ENCODE measurements at regions not wholly inside any gene's neighbourhood (a gene's known extent, or its start where the extent isn't known, plus 50 kb on each side); places are given as distances from the start of the nearest gene placed in this dataset.

DNA sequence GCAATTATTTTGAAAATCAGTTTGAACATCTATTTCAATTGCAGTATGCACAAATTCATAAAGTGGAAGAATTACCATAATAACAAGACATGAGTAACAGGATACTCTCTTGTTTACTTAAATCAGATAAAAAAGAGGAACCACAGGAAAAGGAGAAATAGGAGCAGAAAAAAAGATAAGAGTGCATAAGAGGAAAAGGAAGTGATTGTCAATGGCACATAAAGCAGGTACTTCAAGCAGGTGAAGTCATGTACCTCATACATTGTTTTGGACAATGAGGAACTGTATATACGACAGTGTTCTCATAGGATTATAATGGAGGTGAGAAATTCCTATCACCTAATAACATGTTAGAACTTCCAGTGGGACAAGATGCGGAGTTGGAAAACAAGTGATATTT lies 334.5 kb upstream of the PCDH7 start:
- Mint-ChIP-seq H3K9me3 (peaks cover 15% of the 10 kb centered on the region), H3K27me3 (ENCODE audit: low read depth) (no peaks in the 10 kb centered on the region), H3K4me1 (no peaks in the 10 kb centered on the region), H3K4me3 (no peak overlapping the region), H3K36me3 (no peaks in the 10 kb centered on the region), H3K27ac (no peak overlapping the region)
- DNase-seq (ENCODE audit: low spot score in 2 of 2, unreplicated experiment in 2 of 2) = no peak
- TF ChIP-seq, protein P1, sequence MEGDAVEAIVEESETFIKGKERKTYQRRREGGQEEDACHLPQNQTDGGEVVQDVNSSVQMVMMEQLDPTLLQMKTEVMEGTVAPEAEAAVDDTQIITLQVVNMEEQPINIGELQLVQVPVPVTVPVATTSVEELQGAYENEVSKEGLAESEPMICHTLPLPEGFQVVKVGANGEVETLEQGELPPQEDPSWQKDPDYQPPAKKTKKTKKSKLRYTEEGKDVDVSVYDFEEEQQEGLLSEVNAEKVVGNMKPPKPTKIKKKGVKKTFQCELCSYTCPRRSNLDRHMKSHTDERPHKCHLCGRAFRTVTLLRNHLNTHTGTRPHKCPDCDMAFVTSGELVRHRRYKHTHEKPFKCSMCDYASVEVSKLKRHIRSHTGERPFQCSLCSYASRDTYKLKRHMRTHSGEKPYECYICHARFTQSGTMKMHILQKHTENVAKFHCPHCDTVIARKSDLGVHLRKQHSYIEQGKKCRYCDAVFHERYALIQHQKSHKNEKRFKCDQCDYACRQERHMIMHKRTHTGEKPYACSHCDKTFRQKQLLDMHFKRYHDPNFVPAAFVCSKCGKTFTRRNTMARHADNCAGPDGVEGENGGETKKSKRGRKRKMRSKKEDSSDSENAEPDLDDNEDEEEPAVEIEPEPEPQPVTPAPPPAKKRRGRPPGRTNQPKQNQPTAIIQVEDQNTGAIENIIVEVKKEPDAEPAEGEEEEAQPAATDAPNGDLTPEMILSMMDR (IDR thresholded peaks at IDR 0.05; ENCODE audit: unreplicated experiment) = no peak

DNA sequence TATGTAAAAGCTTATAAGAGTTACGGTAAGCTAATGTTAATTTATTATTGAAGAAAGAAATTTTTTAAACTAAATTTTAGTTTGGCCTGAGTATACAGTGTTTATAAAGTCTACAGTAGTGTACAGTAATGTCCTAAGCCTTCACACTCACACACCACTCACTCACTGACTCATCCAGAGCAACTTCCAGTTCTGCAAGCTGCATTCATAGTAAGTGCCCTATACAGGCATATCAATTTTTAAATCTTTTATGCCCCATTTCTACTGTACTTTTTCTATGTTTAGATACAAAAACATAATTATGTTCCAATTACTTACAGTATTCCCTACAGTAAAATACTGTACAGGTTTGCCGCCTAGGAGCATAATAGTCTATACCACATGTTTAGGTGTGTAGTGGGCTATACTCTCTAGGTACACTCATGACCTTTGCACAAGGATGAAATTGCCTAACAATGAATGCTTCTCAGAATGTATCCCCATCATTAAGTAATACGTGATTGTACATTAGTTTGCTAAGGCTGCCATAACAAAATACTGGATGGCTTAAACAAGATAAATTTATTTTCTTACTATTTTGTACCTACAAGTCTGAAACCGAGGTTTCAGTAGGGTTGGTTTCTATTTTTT lies 333.8 kb upstream of the PCDH7 start:
- no peak overlapping the region for H3K27ac Mint-ChIP-seq
- no peak overlapping the region for H3K4me3 Mint-ChIP-seq
- peaks cover 15% of the 10 kb centered on the region for H3K9me3 Mint-ChIP-seq
- no peaks in the 10 kb centered on the region for H3K27me3 Mint-ChIP-seq (ENCODE audit: low read depth)
- DNase-seq (ENCODE audit: low spot score in 2 of 2, unreplicated experiment in 2 of 2) = no peak
- no peaks in the 10 kb centered on the region for H3K36me3 Mint-ChIP-seq
- no peaks in the 10 kb centered on the region for H3K4me1 Mint-ChIP-seq
- TF ChIP-seq, protein P1 (IDR thresholded peaks at IDR 0.05; ENCODE audit: unreplicated experiment) = no peak

DNA sequence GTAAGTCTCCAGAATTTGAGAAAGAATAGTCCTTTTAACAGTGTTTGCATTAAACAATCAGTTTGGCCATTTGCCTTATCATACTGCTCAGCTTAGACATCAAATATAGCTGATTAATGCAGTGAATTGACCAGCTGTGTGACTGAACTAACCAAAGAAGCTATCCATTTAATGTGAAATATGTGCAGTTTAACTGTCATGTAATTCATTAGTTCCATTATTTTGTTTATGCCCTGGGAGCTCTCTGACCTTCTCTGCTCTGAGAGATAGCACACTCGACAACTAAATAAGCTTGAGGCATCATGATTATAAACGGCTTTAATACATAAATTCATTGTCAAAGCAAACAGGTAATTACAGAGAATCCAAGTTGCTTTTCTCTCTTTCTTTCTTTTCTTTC lies 324.3 kb upstream of the PCDH7 start:
- Mint-ChIP-seq H3K27me3 (ENCODE audit: low read depth) (no peaks in the 10 kb centered on the region), H3K4me1 (peaks cover 45% of the 10 kb centered on the region), H3K36me3 (peaks cover 7% of the 10 kb centered on the region), H3K9me3 (peaks cover 14% of the 10 kb centered on the region), H3K4me3 (no peak overlapping the region), H3K27ac (peak overlapping the region; percentile 19)
- no peak for DNase-seq (ENCODE audit: low spot score in 2 of 2, unreplicated experiment in 2 of 2)
- TF ChIP-seq, protein P1 (IDR thresholded peaks at IDR 0.05; ENCODE audit: unreplicated experiment) = no peak

DNA sequence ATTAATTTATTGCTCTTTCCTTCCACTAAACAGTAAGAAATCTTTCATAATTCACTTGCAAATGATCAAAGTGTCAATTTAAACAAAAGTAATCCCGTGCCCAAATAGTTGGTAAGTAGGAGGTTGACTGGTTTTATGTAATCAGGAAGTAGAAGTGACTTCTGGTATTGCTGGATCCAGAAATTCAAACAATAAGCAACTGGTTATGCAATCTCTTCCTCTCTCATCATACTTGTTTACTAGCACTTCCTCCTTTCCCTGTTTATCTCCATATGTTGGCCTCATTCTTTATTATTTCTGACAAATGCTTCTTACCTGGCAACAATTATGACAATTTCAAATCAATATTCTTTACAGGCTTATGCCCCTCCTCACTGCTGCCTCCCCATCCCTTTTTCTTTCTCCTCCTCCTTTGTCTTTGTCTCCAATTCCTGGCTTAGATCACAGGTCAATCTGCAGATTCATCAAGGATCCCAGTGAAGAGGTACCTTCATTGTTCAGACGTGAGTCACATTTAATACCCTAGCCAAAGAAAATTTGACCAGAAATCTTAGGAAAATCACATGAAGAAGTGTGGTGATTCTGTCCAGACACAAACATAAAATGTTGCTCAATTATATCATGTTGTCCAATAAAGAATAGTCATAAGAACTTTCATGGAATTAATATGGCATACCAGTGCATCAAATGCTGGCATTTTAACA lies 323.2 kb upstream of the PCDH7 start:
- Mint-ChIP-seq H3K27ac (peak overlapping the region; percentile 31), H3K9me3 (peaks cover 14% of the 10 kb centered on the region), H3K4me1 (peaks cover 45% of the 10 kb centered on the region), H3K27me3 (ENCODE audit: low read depth) (no peaks in the 10 kb centered on the region), H3K36me3 (peaks cover 7% of the 10 kb centered on the region), H3K4me3 (no peak overlapping the region)
- TF ChIP-seq, protein P1 (IDR thresholded peaks at IDR 0.05; ENCODE audit: unreplicated experiment) = no peak
- DNase-seq (ENCODE audit: low spot score in 2 of 2, unreplicated experiment in 2 of 2) = no peak

DNA sequence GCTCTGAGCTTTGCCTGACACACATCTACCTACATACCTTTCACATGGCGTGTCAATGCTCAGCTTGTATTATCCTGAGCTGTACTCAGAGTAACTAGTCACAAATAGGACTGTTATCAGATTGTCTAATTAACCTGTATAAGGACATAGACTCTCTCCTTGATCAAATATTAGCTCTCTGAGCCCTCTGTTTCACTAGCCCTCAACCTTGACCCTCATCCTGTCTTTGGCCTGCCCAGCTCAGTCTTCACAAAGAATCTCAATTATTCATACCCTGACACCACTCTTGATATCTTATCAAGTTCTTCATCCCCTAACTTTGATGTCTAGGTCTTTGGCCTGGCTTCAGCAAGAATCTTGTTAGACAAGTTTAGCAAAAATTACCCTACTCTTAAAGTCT lies 320.7 kb upstream of the PCDH7 start:
- H3K4me1 Mint-ChIP-seq = peaks cover 45% of the 10 kb centered on the region
- H3K9me3 Mint-ChIP-seq = peaks cover 5% of the 10 kb centered on the region
- H3K36me3 Mint-ChIP-seq = no peaks in the 10 kb centered on the region
- H3K27ac Mint-ChIP-seq = peak overlapping the region; percentile 17
- TF ChIP-seq, protein P1 (IDR thresholded peaks at IDR 0.05; ENCODE audit: unreplicated experiment) = no peak
- no peak for DNase-seq (ENCODE audit: low spot score in 2 of 2, unreplicated experiment in 2 of 2)
- no peak overlapping the region for H3K4me3 Mint-ChIP-seq
- H3K27me3 Mint-ChIP-seq (ENCODE audit: low read depth) = no peaks in the 10 kb centered on the region

Measured in mesothelial cell of epicardium (in vitro differentiated cells).